HFFc6 (cell line): ENCODE measurements at regions not wholly inside any gene's neighbourhood (a gene's known extent, or its start where the extent isn't known, plus 50 kb on each side); places are given as distances from the start of the nearest gene placed in this dataset.

Experiments
- DNase-seq: peaks from one replicate; pipeline ENCODE4 v3.0.0-alpha.2; 2018
- H3K27ac Mint-ChIP-seq: 2 replicates; pipeline ENCODE4 v1.8.0; 2020; ENCODE audit warnings: mild to moderate bottlenecking, mixed read lengths
- H3K27me3 Mint-ChIP-seq: 2 replicates; pipeline ENCODE4 v1.8.0; 2021; ENCODE audit warnings: mild to moderate bottlenecking, moderate library complexity, mixed read lengths; ENCODE audit not compliant: insufficient read depth
- H3K36me3 Mint-ChIP-seq: 2 replicates; pipeline ENCODE4 v1.8.0; 2021; ENCODE audit warnings: low read depth, mixed read lengths
- H3K4me1 Mint-ChIP-seq: 2 replicates; pipeline ENCODE4 v1.8.0; 2020; ENCODE audit warnings: low read depth, mixed read lengths
- H3K4me3 Mint-ChIP-seq: 2 replicates; pipeline ENCODE4 v1.8.0; 2020; ENCODE audit warnings: mild to moderate bottlenecking, moderate library complexity, mixed read lengths
- H3K9me3 Mint-ChIP-seq: 2 replicates; pipeline ENCODE4 v1.8.0; 2020; ENCODE audit warnings: mild to moderate bottlenecking, mixed read lengths
- TF ChIP-seq, protein P1 (sequence below): fragments of 200-600 bp; sonication (generic); IDR thresholded peaks from 2 replicates; pipeline ENCODE4 v1.5.0; 2021; ENCODE audit warnings: antibody characterized with exemption, mild to moderate bottlenecking

DNA sequence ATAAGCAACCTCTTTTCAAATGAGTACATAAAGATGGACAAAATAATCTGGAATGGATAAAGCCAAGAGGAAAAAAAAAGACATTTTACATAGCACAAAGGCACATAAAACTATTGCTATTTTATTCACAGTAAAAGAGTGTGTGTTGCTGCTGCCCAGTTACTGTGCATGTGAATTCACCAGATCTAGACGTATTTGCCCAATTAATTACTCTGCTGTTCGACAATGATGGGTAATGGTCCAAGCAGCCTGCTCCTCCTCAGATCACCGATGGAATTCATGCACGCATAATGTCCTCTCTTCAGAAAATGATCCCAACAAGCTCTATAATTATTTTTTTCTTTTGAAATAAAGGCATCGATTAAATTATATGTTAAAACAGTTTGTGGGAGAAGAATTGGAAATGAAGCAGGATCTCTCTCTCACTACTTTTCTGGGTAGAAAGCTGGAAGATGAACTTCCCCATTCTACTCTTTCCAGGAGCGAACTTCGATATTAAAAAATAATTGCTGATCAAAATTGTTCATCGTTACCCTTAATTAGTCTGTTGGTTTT is 357.4 kb upstream of the CCNH start:
- Mint-ChIP-seq H3K36me3 (no peaks in the 10 kb centered on the region), H3K27ac (no peak overlapping the region), H3K4me3 (no peak overlapping the region), H3K9me3 (no peaks in the 10 kb centered on the region), H3K4me1 (no peaks in the 10 kb centered on the region), H3K27me3 (peaks cover 2% of the 10 kb centered on the region; the same call in 1 of the 2 replicates)
- no peak for DNase-seq
- TF ChIP-seq, protein P1, sequence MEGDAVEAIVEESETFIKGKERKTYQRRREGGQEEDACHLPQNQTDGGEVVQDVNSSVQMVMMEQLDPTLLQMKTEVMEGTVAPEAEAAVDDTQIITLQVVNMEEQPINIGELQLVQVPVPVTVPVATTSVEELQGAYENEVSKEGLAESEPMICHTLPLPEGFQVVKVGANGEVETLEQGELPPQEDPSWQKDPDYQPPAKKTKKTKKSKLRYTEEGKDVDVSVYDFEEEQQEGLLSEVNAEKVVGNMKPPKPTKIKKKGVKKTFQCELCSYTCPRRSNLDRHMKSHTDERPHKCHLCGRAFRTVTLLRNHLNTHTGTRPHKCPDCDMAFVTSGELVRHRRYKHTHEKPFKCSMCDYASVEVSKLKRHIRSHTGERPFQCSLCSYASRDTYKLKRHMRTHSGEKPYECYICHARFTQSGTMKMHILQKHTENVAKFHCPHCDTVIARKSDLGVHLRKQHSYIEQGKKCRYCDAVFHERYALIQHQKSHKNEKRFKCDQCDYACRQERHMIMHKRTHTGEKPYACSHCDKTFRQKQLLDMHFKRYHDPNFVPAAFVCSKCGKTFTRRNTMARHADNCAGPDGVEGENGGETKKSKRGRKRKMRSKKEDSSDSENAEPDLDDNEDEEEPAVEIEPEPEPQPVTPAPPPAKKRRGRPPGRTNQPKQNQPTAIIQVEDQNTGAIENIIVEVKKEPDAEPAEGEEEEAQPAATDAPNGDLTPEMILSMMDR = no peak

DNA sequence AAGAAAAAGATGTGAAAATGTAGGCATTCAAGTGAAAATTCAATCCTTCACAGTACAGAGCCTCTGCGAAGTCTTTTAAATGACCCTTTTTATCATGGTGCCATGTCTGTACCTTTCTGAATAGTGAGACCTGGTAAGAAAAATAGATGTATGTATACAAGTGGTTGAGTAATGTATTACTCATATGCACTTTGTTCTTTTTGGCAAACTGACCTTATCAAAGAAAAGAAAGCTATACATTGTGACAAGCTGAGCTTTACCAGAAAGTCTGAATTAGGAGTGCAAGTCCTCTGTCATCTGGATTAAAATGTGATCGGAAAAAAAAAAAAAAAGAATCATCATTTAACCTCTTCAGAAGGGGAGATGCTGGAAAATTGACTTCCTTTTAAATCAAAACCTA is 356.4 kb upstream of the CCNH start:
- DNase-seq = no peak
- Mint-ChIP-seq H3K4me3 (no peak overlapping the region), H3K27me3 (no peaks in the 10 kb centered on the region; the same call in 1 of the 2 replicates), H3K4me1 (no peaks in the 10 kb centered on the region), H3K36me3 (no peaks in the 10 kb centered on the region), H3K9me3 (no peaks in the 10 kb centered on the region), H3K27ac (no peak overlapping the region)
- TF ChIP-seq, protein P1 = no peak

DNA sequence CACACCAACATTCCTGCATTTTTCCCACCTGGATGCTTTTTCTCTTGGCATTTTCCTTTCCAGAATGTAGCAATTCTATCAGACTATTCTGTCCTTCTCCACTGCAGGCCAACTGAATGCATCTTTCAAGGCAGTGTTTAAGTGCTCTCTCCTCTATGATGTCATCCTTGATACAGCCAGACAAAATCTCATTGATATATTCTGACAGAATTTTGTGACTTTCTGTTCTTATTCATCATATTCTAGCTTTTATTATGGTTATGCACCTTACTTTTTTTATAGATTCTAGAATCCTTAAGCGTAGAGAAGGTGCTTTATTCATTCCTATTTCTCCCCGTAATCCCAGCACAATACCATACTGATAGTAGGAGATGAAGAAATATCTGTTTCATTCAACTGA is 355.5 kb upstream of the CCNH start:
- Mint-ChIP-seq H3K9me3 (no peaks in the 10 kb centered on the region), H3K27ac (no peak overlapping the region), H3K4me3 (no peak overlapping the region), H3K27me3 (no peaks in the 10 kb centered on the region; the same call in 1 of the 2 replicates), H3K36me3 (no peaks in the 10 kb centered on the region), H3K4me1 (no peaks in the 10 kb centered on the region)
- DNase-seq = no peak
- TF ChIP-seq, protein P1 = no peak

DNA sequence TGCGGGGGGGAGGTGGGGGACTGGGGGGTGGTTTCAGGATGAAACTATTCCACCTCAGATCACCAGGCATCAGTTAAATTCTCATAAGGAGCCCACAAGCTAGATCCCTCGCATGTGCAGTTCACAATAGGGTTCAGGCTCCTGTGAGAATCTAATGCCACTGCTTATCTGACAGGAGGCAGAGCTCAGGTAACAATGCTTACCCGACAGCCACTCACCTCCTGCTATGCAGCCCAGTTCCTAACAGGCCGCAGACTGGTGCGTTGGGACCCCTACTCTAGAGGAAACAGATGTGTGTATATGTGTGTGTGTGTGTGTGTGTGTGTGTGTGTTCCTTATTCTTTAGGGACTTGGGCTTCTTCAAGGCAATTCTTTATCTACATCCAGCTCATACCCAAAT is 352.3 kb upstream of the CCNH start:
- TF ChIP-seq, protein P1 = no peak
- Mint-ChIP-seq H3K27me3 (no peaks in the 10 kb centered on the region; the same call in 1 of the 2 replicates), H3K36me3 (no peaks in the 10 kb centered on the region), H3K4me1 (no peaks in the 10 kb centered on the region), H3K4me3 (no peak overlapping the region), H3K27ac (no peak overlapping the region), H3K9me3 (no peaks in the 10 kb centered on the region)
- no peak for DNase-seq

DNA sequence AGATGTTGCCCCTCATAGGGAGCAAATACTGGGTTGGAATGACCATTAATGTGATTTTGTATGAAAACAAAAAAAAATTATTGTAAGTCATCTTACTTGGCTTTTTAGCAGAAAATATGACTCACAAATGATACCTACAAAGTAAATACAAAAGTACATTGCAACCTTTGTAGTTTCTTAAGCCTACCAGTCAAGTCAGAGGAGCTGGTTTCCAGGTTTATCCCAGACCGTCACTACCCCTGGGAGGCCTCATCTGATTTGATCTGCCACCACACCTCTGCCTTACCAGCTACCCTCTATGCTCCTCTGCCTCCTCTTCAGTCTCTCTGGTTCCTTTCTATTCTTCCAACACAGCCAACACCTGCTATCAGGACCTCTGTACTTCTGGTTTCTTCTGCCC is 349.9 kb upstream of the CCNH start:
- H3K9me3 Mint-ChIP-seq = no peaks in the 10 kb centered on the region
- TF ChIP-seq, protein P1 = no peak
- H3K27me3 Mint-ChIP-seq = no peaks in the 10 kb centered on the region; the same call in 1 of the 2 replicates
- no peaks in the 10 kb centered on the region for H3K4me1 Mint-ChIP-seq
- no peaks in the 10 kb centered on the region for H3K36me3 Mint-ChIP-seq
- H3K4me3 Mint-ChIP-seq = no peak overlapping the region
- no peak overlapping the region for H3K27ac Mint-ChIP-seq
- no peak for DNase-seq

DNA sequence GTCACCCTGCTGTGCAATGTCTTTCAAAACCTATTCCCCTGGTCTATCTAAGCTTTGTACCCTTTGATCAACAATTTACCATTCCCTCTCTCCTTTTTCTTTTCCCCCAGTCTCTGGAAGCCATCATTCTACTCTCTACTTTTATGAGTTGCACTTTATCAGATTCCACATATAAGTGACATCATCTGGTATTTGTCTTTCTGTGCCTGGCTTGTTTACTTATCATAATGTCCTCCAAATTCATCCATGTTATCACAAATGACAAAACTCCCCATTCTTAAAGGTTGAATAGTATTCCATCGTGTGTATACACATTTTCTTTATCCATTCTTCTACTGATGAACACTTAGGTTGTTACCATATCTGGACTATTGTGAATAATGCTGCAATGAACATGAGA is 344.2 kb upstream of the CCNH start:
- no peaks in the 10 kb centered on the region for H3K4me1 Mint-ChIP-seq
- no peaks in the 10 kb centered on the region for H3K27me3 Mint-ChIP-seq

More for the DNA sequence above, 344.2 kb upstream of the CCNH start:
- Mint-ChIP-seq H3K36me3 (no peaks in the 10 kb centered on the region), H3K4me3 (no peak overlapping the region), H3K27ac (no peak overlapping the region), H3K9me3 (no peaks in the 10 kb centered on the region)
- no peak for DNase-seq
- TF ChIP-seq, protein P1 = no peak
